Right lobe of liver (tissue), 6 donors: ENCODE measurements at regions not wholly inside any gene's neighbourhood (a gene's known extent, or its start where the extent isn't known, plus 50 kb on each side); places are given as distances from the start of the nearest gene placed in this dataset.

Experiments
- ATAC-seq, 4 donors: fragments of 200-7000 bp; cut with Tn5 transposase; one replicate each; pipeline ENCODE4 v1.9.1; 2020; ENCODE audit warnings: mild to moderate bottlenecking in 4 of 4, moderate library complexity in 4 of 4
- DNase-seq, 3 donors: peaks; one replicate each; pipeline ENCODE4 v3.0.0-alpha.2; 2020
- H3K27ac ChIP-seq, 3 donors: fragments of 200-600 bp; one replicate each; pipeline ENCODE4 v1.8.0; 2022
- H3K27me3 ChIP-seq, 2 donors: fragments of 200-600 bp; one replicate each; pipeline ENCODE4 v1.8.0; 2022
- H3K36me3 ChIP-seq, 4 donors: fragments of 200-600 bp; sonication (generic) in 1 of 4; one replicate each; pipeline versions ENCODE4 v1.5.1 to v1.8.0; 2017 to 2022; ENCODE audit warnings: control low read depth in 1 of 4
- H3K4me1 ChIP-seq, 4 donors: fragments of 200-600 bp; sonication (generic) in 1 of 4; one replicate each; pipeline versions ENCODE4 v1.5.1 to v1.8.0; 2017 to 2022; ENCODE audit warnings: control low read depth in 1 of 4
- H3K4me3 ChIP-seq, 3 donors: fragments of 200-600 bp; one replicate each; pipeline ENCODE4 v1.8.0; 2022
- H3K9me3 ChIP-seq, 4 donors: fragments of 200-600 bp; sonication (generic) in 1 of 4; one replicate each; pipeline versions ENCODE4 v1.5.1 to v1.8.0; 2017 to 2022; ENCODE audit warnings: control low read depth in 1 of 4
- POLR2A ChIP-seq: fragments of 450-650 bp; IDR thresholded peaks from one replicate; pipeline ENCODE4 v1.6.1; 2017; ENCODE audit warnings: antibody characterized with exemption, mild to moderate bottlenecking
- WGBS: methylation state at CpG from one replicate; pipeline ENCODE4 v1.1.6; 2018; ENCODE audit warnings: low coverage, low lambda C conversion rate; ENCODE audit not compliant: insufficient coverage; ENCODE audit errors: missing lambda C conversion rate; 5-methylcytosine and 5-hydroxymethylcytosine counted together
- intact Hi-C, 2 donors: fragments of 100-400 bp; cut with DNase I; formaldehyde crosslinking; loops; one replicate each; pipeline versions ENCODE4 v1.11.2 to v1.14.1; 2022
- TF ChIP-seq, protein P1 (sequence below), 4 donors: fragments of 200-600 bp in 3 of 4; fragments of 450-650 bp in 1 of 4; IDR thresholded peaks; one replicate each; pipeline versions ENCODE4 v1.5.1 to v1.8.0; 2016 to 2022; ENCODE audit warnings: antibody characterized with exemption in 4 of 4, mild to moderate bottlenecking in 2 of 4
- donor health status: DM: no; HTN: yes; CAD: no.
- donor health status: DM: no; HTN: no; CAD: no.
- donor health status: DM: no; HTN: no; CAD: no.
- donor health status: DM: no; HTN: yes; CAD: no.
- donor health status: DM: no; HTN: yes; CAD: no.

DNA sequence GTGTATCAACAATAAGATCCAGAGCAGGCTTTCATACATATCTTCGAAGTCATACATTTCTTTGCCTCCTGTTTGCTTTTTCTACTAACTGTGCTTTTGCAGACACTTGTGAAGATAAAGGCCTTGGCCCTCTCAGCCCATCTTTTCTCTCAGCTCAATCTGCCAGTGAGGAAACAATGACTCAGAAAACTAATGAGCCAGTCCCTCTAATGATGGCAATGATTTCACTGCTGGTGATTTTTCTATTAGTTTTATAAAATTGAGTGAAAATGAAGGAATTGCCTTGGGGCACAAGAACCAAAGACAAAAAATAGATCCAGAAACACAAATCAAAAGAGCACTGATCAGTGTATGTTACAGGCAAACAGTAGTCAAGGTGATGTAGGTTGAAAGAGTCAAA lies 167.7 kb upstream of the PPP2R2B start:
- WGBS, result 29% methylated on average over 1 of the region's 1 CpG
- DNase-seq, result no peak

DNA sequence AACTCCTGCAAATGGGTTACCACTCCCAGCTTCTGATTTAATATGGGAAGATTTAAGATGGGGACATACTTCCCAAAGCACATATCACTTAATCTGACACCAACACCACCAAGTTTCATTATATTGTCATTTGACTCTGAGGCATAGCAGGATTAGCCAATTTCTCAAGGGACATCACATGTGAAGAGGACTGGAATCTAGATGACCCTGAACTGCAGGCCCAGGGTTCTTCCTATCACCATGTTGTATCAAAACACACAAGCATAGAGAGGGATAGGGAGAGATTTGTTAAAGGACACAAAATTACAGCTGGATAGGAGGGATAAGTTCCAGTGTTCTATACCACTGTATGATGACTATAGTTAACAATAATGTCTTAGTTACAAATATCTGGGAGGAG lies 168.3 kb upstream of the PPP2R2B start:
- H3K36me3 ChIP-seq, result no peaks in the 10 kb centered on the region
- H3K4me3 ChIP-seq, result no peak overlapping the region
- TF ChIP-seq POLR2A, result no peak
- TF ChIP-seq, protein P1, sequence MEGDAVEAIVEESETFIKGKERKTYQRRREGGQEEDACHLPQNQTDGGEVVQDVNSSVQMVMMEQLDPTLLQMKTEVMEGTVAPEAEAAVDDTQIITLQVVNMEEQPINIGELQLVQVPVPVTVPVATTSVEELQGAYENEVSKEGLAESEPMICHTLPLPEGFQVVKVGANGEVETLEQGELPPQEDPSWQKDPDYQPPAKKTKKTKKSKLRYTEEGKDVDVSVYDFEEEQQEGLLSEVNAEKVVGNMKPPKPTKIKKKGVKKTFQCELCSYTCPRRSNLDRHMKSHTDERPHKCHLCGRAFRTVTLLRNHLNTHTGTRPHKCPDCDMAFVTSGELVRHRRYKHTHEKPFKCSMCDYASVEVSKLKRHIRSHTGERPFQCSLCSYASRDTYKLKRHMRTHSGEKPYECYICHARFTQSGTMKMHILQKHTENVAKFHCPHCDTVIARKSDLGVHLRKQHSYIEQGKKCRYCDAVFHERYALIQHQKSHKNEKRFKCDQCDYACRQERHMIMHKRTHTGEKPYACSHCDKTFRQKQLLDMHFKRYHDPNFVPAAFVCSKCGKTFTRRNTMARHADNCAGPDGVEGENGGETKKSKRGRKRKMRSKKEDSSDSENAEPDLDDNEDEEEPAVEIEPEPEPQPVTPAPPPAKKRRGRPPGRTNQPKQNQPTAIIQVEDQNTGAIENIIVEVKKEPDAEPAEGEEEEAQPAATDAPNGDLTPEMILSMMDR (IDR thresholded peaks at IDR 0.05), result no peak
- H3K4me1 ChIP-seq, result no peaks in the 10 kb centered on the region
- no peaks in the 10 kb centered on the region for H3K9me3 ChIP-seq
- ATAC-seq (no peak), DNase-seq (no peak)
- H3K27ac ChIP-seq, result no peak overlapping the region
- H3K27me3 ChIP-seq, result no peaks in the 10 kb centered on the region
- intact Hi-C loops, result no loop called here

More for the DNA sequence above, 167.7 kb upstream of the PPP2R2B start:
- Histone ChIP-seq H3K4me3 (no peak overlapping the region), H3K9me3 (no peaks in the 10 kb centered on the region), H3K27me3 (no peaks in the 10 kb centered on the region), H3K27ac (no peak overlapping the region), H3K36me3 (no peaks in the 10 kb centered on the region), H3K4me1 (no peaks in the 10 kb centered on the region)
- no peak for ATAC-seq
- intact Hi-C loops, result no loop called here
- no peak for TF ChIP-seq POLR2A
- TF ChIP-seq, protein P1 (IDR thresholded peaks at IDR 0.05), result no peak

DNA sequence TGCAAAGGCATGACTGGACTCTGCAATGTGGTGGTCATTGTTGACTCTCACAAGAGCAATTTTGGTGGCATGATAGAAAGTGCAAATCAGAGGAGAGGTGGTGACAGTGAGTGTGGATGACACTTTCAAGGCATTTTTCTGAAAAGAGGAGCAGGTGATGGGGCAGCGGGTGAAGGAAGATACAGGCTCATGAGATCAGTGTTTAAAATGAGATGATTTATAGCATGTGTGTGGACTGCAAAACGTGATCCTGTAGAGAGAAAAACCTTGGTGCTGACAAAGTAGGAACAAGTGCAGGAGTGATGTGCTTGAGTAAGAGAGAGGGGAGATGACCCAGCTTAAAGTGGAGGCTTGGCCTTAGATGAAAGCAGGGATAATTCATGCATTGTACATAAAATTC lies 171.2 kb upstream of the PPP2R2B start:
- intact Hi-C loops, result no loop called here
- no peak overlapping the region for H3K4me3 ChIP-seq
- ATAC-seq (no peak), DNase-seq (no peak)
- H3K36me3 ChIP-seq, result no peaks in the 10 kb centered on the region
- H3K27me3 ChIP-seq, result no peaks in the 10 kb centered on the region
- 59% methylated on average over 2 of the region's 2 CpGs for WGBS
- no peaks in the 10 kb centered on the region for H3K9me3 ChIP-seq
- no peaks in the 10 kb centered on the region for H3K4me1 ChIP-seq
- TF ChIP-seq, protein P1 (IDR thresholded peaks at IDR 0.05), result no peak
- TF ChIP-seq POLR2A, result no peak
- no peak overlapping the region for H3K27ac ChIP-seq

DNA sequence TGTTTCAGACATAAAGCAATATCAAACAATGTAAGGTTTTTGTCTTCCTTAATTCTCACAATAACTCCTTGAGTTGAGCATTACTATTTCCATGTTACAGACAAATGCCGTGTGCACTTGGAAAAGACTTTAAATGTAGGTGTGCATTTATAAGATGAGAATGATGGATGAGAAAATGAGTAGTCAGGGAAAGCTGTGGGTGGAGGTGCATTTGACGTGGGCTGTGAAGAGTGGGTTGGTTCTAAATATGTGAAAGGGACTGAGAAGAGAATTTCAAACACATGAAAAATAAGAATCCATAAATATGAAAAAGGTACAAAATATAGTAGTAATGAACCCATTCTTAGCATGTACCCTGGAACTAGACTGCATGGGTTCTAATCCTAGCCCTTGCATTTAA lies 171.6 kb upstream of the PPP2R2B start:
- H3K4me3 ChIP-seq, result no peak overlapping the region
- intact Hi-C loops, result no loop called here
- ATAC-seq, result no peak
- no peak for DNase-seq
- H3K27ac ChIP-seq, result no peak overlapping the region
- no peaks in the 10 kb centered on the region for H3K4me1 ChIP-seq
- no peaks in the 10 kb centered on the region for H3K9me3 ChIP-seq
- TF ChIP-seq, protein P1 (IDR thresholded peaks at IDR 0.05), result no peak
- no peak for TF ChIP-seq POLR2A
- H3K27me3 ChIP-seq, result no peaks in the 10 kb centered on the region
- 80% methylated on average over 2 of the region's 2 CpGs for WGBS
- H3K36me3 ChIP-seq, result no peaks in the 10 kb centered on the region

DNA sequence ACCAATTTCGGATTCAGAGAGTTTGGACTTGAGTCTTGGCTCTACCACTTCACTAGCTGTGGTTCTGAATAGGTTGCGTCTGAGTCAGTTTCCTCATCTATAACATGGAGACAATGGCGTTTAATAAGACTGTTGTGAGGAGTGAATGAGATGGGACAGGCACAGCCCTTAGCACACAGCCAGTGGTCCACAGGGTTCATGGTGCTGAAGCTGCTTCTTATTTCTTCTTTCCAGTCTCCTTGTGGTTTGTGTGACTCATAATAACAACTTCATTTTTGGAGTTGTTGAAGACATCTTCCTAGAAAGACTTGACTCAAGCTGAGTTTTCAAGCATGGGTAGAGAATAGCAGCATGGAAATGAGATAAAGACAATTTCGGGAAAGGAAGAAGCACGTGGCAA lies 172.6 kb upstream of the PPP2R2B start:
- WGBS, result 72% methylated on average over 3 of the region's 5 CpGs
- H3K27me3 ChIP-seq, result no peaks in the 10 kb centered on the region

More for the DNA sequence above, 172.6 kb upstream of the PPP2R2B start:
- no peak for TF ChIP-seq POLR2A
- TF ChIP-seq, protein P1 (IDR thresholded peaks at IDR 0.05), result no peak
- no peaks in the 10 kb centered on the region for H3K36me3 ChIP-seq
- intact Hi-C loops, result no loop called here
- no peak overlapping the region for H3K4me3 ChIP-seq
- ATAC-seq (no peak), DNase-seq (no peak)
- no peak overlapping the region for H3K27ac ChIP-seq
- H3K9me3 ChIP-seq, result no peaks in the 10 kb centered on the region
- no peaks in the 10 kb centered on the region for H3K4me1 ChIP-seq
